ENCODE measurements at regions not wholly inside any gene's neighbourhood (a gene's known extent, or its start where the extent isn't known, plus 50 kb on each side); places are given as distances from the start of the nearest gene placed in this dataset.

DNA sequence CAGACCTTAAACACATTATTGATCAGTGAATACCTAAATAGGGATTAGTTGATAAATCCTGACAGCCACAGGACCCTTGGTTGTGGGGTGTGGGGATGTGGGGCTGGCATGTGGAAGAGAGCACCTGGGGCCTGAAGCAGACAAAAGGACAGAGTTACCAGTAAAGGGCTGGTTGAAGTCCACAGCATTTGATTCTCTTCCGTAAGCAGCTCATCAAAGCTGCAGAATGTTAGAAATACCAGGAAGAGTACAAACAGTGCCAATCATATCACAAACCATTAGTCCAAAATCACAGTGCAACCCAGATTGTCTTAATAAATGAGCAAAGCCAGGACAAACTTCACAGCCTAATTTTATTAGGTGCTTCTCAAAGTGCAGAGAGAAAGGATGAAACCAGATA, 92.5 kb upstream of the KL start:
- no peak overlapping the region for H3K4me3 ChIP-seq (ENCODE audit: low read depth, low read length)
- no peak for DNase-seq (ENCODE audit: low read depth)
- TF ChIP-seq, protein P1, sequence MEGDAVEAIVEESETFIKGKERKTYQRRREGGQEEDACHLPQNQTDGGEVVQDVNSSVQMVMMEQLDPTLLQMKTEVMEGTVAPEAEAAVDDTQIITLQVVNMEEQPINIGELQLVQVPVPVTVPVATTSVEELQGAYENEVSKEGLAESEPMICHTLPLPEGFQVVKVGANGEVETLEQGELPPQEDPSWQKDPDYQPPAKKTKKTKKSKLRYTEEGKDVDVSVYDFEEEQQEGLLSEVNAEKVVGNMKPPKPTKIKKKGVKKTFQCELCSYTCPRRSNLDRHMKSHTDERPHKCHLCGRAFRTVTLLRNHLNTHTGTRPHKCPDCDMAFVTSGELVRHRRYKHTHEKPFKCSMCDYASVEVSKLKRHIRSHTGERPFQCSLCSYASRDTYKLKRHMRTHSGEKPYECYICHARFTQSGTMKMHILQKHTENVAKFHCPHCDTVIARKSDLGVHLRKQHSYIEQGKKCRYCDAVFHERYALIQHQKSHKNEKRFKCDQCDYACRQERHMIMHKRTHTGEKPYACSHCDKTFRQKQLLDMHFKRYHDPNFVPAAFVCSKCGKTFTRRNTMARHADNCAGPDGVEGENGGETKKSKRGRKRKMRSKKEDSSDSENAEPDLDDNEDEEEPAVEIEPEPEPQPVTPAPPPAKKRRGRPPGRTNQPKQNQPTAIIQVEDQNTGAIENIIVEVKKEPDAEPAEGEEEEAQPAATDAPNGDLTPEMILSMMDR (conservative IDR thresholded peaks at IDR 0.05; ENCODE audit: low read depth, low read length): no peak

- H3K4me3 ChIP-seq (ENCODE audit: low read depth, low read length): no peak overlapping the region
- TF ChIP-seq, protein P1 (conservative IDR thresholded peaks at IDR 0.05; ENCODE audit: low read depth, low read length): no peak
- DNase-seq (ENCODE audit: low read depth): no peak
These were observed 91.3 kb upstream of the KL start for GRCh38 chr13:32924886-32925285.

GRCh38 chr13:32925506-32925905, 90.7 kb upstream of the KL start:
- no peak overlapping the region for H3K4me3 ChIP-seq (ENCODE audit: low read depth, low read length)
- TF ChIP-seq, protein P1 (conservative IDR thresholded peaks at IDR 0.05; ENCODE audit: low read depth, low read length): no peak
- DNase-seq (ENCODE audit: low read depth): no peak

GRCh38 chr13:32932376-32932775, 83.8 kb upstream of the KL start:
- TF ChIP-seq, protein P1 (conservative IDR thresholded peaks at IDR 0.05; ENCODE audit: low read depth, low read length): no peak
- H3K4me3 ChIP-seq (ENCODE audit: low read depth, low read length): no peak overlapping the region
- DNase-seq (ENCODE audit: low read depth): peak; percentile 23

DNA sequence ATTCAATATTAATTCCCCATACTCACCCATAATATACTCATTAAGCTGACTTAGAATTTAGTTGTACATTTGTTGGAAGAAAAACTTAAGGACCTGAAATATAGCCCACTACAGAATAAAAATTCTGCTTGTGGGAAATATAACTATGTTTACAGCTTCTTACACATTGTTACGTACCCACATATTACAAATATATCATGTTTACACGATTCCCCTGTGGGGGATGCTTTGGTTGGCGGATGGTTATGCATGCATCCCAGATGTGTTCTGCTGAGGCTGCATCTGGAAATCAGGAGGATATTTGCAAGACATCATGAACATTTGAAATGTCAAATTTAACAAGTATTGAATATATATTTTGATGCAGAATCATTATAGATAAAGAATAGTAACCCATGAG, 79.5 kb upstream of the KL start:
- TF ChIP-seq, protein P1 (conservative IDR thresholded peaks at IDR 0.05; ENCODE audit: low read depth, low read length): no peak
- H3K4me3 ChIP-seq (ENCODE audit: low read depth, low read length): no peak overlapping the region
- DNase-seq (ENCODE audit: low read depth): no peak

DNA sequence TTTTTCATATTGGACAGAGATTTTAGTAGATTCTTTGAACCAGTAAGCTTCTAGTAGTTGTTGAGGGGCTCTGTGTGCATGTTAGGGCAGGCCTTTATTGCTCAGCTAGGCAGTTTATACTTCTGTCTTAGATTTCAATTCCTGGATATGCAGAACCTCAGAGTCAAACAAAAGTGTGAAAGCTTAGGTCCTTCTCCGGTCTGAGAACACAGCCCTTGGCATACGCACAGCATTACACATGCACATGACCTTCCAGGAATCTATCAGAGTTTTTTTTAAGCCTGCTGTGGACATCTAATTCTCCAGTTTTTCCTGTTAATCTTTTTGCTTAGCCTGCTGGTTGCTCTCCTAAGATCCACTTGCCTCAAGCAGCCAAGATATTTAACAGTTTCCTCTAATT, 77.9 kb upstream of the KL start:
- TF ChIP-seq, protein P1 (conservative IDR thresholded peaks at IDR 0.05; ENCODE audit: low read depth, low read length): no peak
- peak; percentile 67 for DNase-seq (ENCODE audit: low read depth)
- no peak overlapping the region for H3K4me3 ChIP-seq (ENCODE audit: low read depth, low read length)

- peak; percentile 62 for DNase-seq (ENCODE audit: low read depth)
- TF ChIP-seq, protein P1 (conservative IDR thresholded peaks at IDR 0.05; ENCODE audit: low read depth, low read length): no peak
- no peak overlapping the region for H3K4me3 ChIP-seq (ENCODE audit: low read depth, low read length)
These were observed 77.3 kb upstream of the KL start for GRCh38 chr13:32938907-32939306.
